K562 (cell line): ENCODE measurements at regions not wholly inside any gene's neighbourhood (a gene's known extent, or its start where the extent isn't known, plus 50 kb on each side); places are given as distances from the start of the nearest gene placed in this dataset.

ENCODE experiments used
- ARID2 ChIP-seq: fragments of 450-650 bp; IDR thresholded peaks from 2 replicates; pipeline ENCODE4 v1.6.1; 2017; ENCODE audit warnings: antibody characterized with exemption, mild to moderate bottlenecking
- EP300 ChIP-seq: IDR thresholded peaks from 2 replicates; pipeline ENCODE4 v1.6.1; 2012; ENCODE audit warnings: low read length, improper control_type of control experiment
- FOXM1 ChIP-seq, 2 experiments: fragments of 450-650 bp in 1 of 2; sonication (generic) in 1 of 2; formaldehyde crosslinking in 1 of 2; IDR thresholded peaks; 2 replicates each; pipeline versions ENCODE4 v1.6.1 to v1.9.0; 2017 to 2022; ENCODE audit warnings: low read depth in 2 of 2, mild to moderate bottlenecking in 2 of 2, missing genetic modification reagents in 1 of 2, moderate library complexity in 1 of 2
- POU5F1 ChIP-seq: fragments of 150-350 bp; IDR thresholded peaks from 2 replicates; pipeline ENCODE4 v1.6.1; 2014; ENCODE audit warnings: borderline replicate concordance, low read length, low read depth, mild to moderate bottlenecking; ENCODE audit not compliant: partially characterized antibody
- RAD21 ChIP-seq, 2 experiments: fragments of 250-450 bp in 1 of 2; fragments of 450-650 bp in 1 of 2; sonication (Bioruptor Pico) in 1 of 2; formaldehyde crosslinking in 1 of 2; IDR thresholded peaks in 1 of 2; conservative IDR thresholded peaks in 1 of 2; 2 replicates each; pipeline versions ENCODE4 v1.4.0 to v1.8.0; 2020 to 2022; ENCODE audit warnings: mild to moderate bottlenecking in 2 of 2, moderate library complexity in 1 of 2
- TCF7L2 ChIP-seq: fragments of 150-350 bp; IDR thresholded peaks from 2 replicates; pipeline ENCODE4 v1.6.1; 2016; ENCODE audit warnings: low read depth, mild to moderate bottlenecking, low read length, moderate library complexity
- YBX1 ChIP-seq: fragments of 450-650 bp; IDR thresholded peaks from 2 replicates; pipeline ENCODE4 v1.7.1; 2016; ENCODE audit warnings: mild to moderate bottlenecking
- ZNF507 ChIP-seq: conservative IDR thresholded peaks from 2 replicates; pipeline ENCODE4 v1.6.1; 2017; ENCODE audit warnings: missing genetic modification characterization, missing compliant biosample characterization
- ZNF668 ChIP-seq: fragments of 250-450 bp; sonication (Bioruptor Pico); IDR thresholded peaks from 2 replicates; pipeline ENCODE4 v1.8.0; 2022; ENCODE audit warnings: mild to moderate bottlenecking, inconsistent platforms
- TF ChIP-seq, protein P1 (sequence below), 2 experiments: fragments of 450-650 bp in 1 of 2; sonication (generic) in 1 of 2; formaldehyde crosslinking in 1 of 2; IDR thresholded peaks in 1 of 2; conservative IDR thresholded peaks in 1 of 2; 2 replicates each; pipeline versions ENCODE4 v1.6.1 to v1.8.1; 2016 to 2023; ENCODE audit warnings: mild to moderate bottlenecking in 2 of 2, moderate library complexity in 2 of 2, inconsistent platforms in 1 of 2, missing genetic modification reagents in 1 of 2
- TF ChIP-seq, protein P2 (sequence below), 2 experiments: fragments of 450-650 bp; IDR thresholded peaks; 2 replicates each; pipeline ENCODE4 v1.6.1; 2016
- TF ChIP-seq, protein P3 (sequence below), 3 experiments: IDR thresholded peaks in 2 of 3; conservative IDR thresholded peaks in 1 of 3; 2 replicates each; pipeline ENCODE4 v1.5.1; 2011 to 2012; ENCODE audit warnings: low read length in 3 of 3, mild to moderate bottlenecking in 3 of 3, control low read depth in 2 of 3, improper control_type of control experiment in 1 of 3, inconsistent platforms in 1 of 3, low read depth in 1 of 3, mixed read lengths in 1 of 3, moderate library complexity in 1 of 3; ENCODE audit not compliant: insufficient read depth in 2 of 3

DNA sequence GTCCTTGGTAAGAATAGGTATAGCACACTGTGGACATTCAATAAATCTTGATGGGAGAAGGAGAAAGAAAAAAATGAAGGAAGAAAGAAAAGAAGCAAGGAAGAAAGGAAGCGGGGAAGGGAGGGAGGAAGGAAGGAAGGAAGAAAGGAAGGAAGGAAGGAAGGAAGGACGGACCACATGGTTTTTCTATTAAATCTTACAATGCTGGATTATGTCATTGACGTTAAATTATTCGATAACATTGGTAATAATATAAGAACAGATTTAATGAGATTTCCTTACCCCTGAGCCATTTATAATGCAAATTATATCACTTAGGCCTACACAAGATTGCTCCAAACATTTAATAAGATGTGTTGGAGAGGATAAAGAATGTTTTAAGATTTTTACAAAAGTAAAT lies 124.9 kb upstream of the SYT1 start:
- TF ChIP-seq, protein P1, sequence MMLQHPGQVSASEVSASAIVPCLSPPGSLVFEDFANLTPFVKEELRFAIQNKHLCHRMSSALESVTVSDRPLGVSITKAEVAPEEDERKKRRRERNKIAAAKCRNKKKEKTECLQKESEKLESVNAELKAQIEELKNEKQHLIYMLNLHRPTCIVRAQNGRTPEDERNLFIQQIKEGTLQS (IDR thresholded peaks at IDR 0.05) = no peak
- TF ChIP-seq, protein P1 (CRISPR knock-in tag; conservative IDR thresholded peaks at IDR 0.05) = no peak
- TF ChIP-seq ZNF668 (CRISPR knock-in tag) (no peak), YBX1 (no peak), ZNF507 (tag) (no peak), TCF7L2 (no peak), EP300 (no peak), RAD21 (CRISPR knock-in tag; conservative IDR thresholded peaks at IDR 0.05 in 1 of 2, IDR thresholded peaks at IDR 0.05 in 1 of 2) (no peak), FOXM1 (IDR thresholded peaks at IDR 0.05; ENCODE audit: low read depth) (no peak), FOXM1 (CRISPR knock-in tag; IDR thresholded peaks at IDR 0.05; ENCODE audit: low read depth) (no peak), POU5F1 (no peak), ARID2 (no peak)
- TF ChIP-seq, protein P2, sequence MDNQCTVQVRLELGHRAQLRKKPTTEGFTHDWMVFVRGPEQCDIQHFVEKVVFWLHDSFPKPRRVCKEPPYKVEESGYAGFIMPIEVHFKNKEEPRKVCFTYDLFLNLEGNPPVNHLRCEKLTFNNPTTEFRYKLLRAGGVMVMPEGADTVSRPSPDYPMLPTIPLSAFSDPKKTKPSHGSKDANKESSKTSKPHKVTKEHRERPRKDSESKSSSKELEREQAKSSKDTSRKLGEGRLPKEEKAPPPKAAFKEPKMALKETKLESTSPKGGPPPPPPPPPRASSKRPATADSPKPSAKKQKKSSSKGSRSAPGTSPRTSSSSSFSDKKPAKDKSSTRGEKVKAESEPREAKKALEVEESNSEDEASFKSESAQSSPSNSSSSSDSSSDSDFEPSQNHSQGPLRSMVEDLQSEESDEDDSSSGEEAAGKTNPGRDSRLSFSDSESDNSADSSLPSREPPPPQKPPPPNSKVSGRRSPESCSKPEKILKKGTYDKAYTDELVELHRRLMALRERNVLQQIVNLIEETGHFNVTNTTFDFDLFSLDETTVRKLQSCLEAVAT (IDR thresholded peaks at IDR 0.05) = no peak
- TF ChIP-seq, protein P3, sequence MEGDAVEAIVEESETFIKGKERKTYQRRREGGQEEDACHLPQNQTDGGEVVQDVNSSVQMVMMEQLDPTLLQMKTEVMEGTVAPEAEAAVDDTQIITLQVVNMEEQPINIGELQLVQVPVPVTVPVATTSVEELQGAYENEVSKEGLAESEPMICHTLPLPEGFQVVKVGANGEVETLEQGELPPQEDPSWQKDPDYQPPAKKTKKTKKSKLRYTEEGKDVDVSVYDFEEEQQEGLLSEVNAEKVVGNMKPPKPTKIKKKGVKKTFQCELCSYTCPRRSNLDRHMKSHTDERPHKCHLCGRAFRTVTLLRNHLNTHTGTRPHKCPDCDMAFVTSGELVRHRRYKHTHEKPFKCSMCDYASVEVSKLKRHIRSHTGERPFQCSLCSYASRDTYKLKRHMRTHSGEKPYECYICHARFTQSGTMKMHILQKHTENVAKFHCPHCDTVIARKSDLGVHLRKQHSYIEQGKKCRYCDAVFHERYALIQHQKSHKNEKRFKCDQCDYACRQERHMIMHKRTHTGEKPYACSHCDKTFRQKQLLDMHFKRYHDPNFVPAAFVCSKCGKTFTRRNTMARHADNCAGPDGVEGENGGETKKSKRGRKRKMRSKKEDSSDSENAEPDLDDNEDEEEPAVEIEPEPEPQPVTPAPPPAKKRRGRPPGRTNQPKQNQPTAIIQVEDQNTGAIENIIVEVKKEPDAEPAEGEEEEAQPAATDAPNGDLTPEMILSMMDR (IDR thresholded peaks at IDR 0.05 in 2 of 3, conservative IDR thresholded peaks at IDR 0.05 in 1 of 3; ENCODE audit: insufficient read depth in 2 of 3, low read depth in 1 of 3, low read length in 3 of 3) = no peak
